NCI-H460 (cell line): ENCODE measurements at regions not wholly inside any gene's neighbourhood (a gene's known extent, or its start where the extent isn't known, plus 50 kb on each side); places are given as distances from the start of the nearest gene placed in this dataset.
A peak's percentile ranks its signal among the peaks of the same experiment; 100 is the strongest.
"Not testable (repeated sequence)": the region's sequence is repeated elsewhere in the genome, so short reads cannot be mapped to it uniquely, and the experiment has no call there.

ENCODE experiments used
- DNase-seq: peaks from one replicate; pipeline ENCODE4 v3.0.0-alpha.2; 2016; ENCODE audit warnings: low read depth; ENCODE audit errors: extremely low read depth

GRCh38 chr1:67482733-67483482, 52.7 kb upstream of the SERBP1 start:
- no peak for DNase-seq

GRCh38 chr1:67484492-67484891, 54.3 kb upstream of the SERBP1 start:
- DNase-seq = no peak

DNA sequence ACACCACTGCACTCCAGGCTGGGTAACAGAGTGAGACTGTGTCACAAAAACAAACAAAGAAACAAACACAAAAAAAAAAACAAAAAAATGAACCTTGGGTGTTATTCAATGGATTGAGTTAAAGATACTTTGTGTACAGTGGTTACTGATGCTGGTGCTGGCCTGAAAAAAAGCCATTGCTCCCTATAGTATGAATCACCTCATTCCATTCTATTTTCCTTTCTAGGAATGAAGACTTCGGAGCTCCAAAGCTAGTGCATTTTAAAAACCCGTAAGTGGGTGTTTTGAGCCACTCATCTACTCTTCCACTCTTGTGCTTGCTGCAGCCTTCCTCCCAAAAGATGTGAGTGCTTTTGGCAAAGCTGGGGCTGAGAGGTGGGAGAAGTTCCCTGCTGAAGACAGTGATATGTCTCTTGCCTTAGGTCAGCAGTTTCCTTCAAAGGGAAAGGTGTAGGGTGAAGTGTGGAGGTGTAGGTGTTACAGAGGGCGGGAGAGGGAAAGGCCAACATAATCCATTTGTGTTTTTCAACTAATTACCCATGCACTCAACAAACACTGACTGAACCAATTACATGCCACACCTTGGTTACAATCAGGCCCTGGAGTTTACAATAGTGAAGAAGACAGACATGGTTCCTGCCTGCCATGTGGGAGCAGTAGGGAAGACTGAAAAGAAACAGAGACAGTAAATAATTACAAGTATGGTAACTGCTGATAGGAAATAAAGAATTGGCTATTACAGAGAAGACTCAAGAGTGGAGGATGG, 55.0 kb upstream of the SERBP1 start:
- no peak for DNase-seq

DNA sequence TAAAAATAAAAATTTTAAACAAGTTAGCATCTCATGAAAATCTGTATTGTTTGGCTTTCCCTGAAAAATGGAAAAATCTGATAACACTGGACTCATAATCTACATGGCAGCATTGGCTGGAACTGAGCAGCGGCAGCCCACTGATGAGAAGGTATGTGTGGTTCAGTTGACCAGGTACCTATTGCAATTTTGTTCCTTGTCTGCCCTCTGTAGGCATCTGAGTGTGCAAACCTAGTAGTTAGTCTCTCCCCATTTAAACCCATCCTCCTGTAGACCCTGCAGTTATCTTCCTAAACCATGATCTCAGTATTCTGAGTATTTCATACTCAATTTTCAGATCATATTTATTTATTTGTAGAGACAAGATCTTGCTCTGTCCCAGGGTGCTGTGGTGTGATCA, 59.4 kb upstream of the SERBP1 start:
- no peak for DNase-seq

- DNase-seq = no peak
Observed at GRCh38 chr1:67491280-67491679, 61.1 kb upstream of the SERBP1 start.

DNA sequence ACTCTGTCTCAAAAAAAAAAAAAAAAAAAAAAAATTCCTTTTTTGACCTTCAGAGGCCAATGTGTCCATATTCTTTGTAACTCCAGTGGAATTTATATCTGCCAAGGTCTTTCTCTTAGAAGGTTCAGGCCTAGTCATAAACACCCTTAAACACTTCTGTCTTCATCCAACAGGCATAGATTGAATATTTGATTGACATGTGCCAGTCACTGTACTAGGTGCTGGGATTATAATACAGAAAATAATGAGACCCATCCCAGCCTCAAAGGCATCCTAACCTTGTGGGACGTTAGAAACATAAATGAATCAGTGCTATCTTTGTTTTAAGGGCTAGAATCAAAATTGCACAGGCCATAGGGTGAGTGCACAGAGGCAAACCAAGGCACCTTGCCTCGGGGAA, 62.9 kb upstream of the SERBP1 start:
- no peak for DNase-seq

DNA sequence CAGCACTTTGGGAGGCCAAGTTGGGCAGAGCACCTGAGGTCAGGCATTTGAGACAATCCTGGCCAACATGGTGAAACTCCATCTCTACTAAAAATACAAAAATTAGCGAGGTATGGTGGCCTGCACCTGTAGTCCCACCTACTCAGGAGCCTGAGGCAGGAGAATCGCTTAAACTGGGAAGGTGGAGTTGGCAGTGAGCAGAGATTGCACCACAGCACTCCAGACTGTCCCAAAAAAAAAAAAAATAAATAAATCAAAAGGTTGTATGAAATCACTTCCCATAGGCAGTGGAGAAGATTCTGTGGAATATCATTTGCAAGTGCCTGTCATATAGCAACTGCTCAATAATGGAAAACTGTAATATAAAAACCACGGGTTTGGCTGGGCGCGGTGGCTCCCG, 65.1 kb upstream of the SERBP1 start:
- DNase-seq = no peak

DNA sequence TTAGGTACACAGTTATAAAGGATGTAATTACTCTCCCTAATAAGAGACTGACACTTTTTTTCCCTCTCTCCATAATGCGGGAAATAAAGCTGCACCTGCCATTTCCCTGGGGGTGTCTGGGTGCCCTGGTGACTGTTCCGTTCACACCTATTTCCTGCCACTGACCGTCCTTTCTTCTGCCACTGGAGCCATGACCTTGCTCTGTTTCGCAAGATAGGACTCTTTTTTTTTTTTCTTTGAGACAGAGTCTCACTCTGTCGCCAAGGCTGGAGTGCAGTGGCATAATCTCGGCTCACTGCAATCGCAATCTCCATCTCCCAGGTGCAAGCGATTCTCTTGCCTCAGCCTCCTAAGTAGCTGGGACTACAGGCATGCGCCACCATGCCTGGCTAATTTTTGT, 66.1 kb upstream of the SERBP1 start:
- DNase-seq = no peak

DNA sequence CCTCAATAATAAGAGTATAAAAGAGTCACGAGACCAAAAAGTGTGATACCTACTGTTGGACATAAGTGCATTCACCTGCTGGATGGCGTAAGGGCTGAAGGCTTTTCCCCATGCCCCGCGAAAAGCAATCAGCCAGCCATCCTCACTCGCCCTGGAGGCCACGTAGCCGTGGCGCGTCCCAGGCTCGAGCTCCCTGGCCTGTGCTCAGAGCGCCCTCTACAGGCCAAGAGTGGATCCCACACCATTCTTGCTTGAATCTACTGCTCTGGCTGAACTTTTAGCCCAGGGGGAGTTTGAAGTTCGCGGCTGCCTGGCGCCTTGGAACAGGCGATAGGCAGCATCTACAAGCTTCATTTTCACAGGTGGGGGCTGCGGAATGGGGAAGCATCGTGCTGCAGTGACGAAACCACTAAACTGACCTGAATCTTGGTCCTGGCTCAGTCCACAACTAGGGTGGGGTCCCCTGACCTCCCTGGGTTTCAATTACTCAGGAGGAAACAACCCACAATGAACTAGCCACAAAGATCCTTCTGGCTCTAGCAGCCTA, 70.3 kb upstream of the SERBP1 start:
- DNase-seq = peak; percentile 87

- DNase-seq = no peak
Observed at GRCh38 chr1:67503974-67504373, 73.8 kb upstream of the SERBP1 start.

DNA sequence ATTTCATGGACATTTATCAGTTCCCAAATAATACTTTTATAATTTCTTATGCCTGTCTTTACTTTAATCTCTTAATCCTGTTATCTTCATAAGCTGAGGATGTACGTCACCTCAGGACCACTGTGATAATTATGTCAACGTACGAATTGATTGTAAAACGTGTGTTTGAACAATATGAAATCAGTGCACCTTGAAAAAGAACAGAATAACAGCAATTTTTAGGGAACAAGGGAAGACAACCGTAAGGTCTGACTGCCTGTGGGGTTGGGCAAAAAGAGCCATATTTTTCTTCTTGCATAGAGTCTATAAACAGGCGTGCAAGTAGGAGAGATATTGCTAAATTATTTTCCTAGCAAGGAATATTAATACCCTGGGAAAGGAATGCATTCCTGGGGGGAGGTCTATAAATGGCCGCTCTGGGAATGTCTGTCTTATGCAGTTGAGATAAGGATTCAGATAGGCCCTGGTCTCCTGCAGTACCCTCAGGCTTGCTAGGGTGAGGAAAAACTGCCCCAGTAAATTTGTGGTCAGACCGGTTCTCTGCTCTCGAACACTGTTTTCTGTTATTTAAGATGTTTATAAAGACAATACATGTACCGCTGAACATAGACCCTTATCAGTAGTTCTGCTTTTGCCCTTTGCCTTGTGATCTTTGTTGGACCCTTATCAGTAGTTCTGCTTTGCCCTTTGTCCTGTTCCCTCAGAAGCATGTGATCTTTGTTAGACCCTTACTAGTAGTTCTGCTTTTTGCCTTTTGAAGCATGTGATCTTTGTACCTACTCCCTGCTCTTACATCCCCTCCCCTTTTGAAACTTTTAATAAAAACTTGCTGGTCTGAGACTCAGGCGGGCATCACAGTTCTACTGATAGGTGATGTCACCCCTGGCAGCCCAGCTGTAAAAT, 83.4 kb upstream of the SERBP1 start:
- DNase-seq = not testable (repeated sequence)

DNA sequence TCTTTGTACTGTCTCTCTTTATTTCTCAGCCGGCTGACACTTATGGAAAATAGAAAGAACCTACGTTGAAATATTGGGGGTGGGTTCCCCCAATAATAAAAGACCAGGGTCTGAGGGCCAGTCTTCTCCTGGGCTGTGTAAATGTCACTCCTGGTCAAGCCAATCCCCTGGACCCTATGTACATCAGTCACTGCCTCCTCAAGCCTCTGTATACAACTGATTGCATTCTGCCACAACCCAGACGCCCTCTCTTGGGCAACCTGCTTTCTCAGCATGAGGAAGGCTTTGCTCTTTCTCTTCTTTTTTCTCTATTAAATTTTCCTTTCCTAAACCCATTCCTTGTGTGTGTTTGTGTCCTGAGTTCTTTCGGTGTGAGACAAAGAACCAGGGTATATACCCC, 84.1 kb upstream of the SERBP1 start:
- no peak for DNase-seq

DNA sequence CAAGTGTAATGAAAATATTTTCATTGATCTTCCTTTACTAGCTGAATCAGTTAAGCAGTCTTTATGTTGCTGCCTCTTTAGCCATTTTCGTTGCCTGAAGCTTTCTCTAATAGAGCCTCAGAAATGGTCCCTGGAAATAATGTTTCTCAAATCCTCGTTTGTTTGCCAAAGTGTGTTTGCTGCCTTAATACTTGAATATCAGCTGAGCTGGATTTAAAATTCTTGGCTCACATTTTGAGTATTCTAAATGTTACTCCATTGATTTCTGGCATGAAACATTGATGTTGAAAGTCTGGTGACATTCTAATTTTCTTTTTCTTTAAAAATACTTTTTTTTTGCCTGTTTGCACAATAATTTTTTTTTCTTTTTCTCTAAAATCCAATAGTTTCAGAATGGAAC, 84.6 kb upstream of the SERBP1 start:
- no peak for DNase-seq

DNA sequence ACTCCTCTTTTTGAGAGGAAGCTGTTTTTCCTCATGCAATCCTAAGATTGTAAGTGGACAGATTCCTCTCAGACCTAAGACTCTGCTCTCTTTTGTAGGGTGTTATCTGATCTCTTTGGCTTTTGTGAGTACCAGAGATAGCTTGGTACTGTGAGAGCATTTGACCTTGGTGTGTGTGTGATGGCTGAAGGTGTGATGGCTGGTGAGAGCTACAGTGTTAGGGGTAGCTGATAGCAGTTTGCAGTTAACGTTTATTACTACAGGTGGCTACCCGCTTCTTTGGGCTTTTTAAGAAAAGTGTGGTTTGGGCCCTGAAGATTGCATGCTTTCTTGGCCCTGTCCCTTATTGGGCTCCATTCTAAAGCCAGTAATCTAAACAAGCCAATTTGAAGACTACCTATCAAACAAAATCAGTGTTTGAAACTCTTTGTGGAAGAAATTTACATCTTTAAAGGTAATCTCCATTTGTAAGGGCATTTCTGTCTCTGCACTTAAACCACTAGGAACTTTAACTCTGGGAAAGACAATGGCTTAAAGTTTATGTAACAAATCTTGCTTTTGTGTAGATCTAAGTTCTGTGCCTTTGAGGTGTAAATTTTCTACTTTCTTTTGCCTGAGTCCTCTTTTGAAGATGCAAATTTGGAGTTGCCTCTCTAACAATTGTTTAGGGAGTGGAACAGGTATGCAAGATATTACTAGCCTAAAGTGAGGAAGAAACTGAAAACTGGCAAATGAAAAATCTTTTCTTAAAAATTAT, 85.3 kb upstream of the SERBP1 start:
- DNase-seq = no peak

DNA sequence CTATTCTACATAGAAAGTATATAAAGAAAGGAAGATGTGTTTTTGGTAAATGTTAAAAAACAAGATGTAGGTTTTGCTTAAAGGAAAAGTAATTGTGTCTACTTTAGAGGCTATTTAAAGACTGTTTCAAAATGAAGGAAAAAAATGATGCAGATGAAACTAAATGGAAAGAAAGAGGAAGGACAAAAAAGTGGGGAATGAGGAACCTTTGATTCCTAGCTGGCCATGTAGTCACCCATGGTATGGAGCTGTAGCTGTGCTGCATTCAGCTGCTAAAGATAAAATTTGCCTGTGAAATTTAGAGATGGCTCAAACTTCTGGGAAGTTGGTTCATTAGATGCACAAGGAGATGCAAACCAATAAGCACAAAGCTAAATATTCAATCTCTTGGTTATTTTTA, 86.8 kb upstream of the SERBP1 start:
- DNase-seq = no peak

- no peak for DNase-seq
Observed at GRCh38 chr1:67522001-67522441, 91.8 kb upstream of the SERBP1 start.

GRCh38 chr1:67522793-67523192, 92.6 kb upstream of the SERBP1 start:
- no peak for DNase-seq

DNA sequence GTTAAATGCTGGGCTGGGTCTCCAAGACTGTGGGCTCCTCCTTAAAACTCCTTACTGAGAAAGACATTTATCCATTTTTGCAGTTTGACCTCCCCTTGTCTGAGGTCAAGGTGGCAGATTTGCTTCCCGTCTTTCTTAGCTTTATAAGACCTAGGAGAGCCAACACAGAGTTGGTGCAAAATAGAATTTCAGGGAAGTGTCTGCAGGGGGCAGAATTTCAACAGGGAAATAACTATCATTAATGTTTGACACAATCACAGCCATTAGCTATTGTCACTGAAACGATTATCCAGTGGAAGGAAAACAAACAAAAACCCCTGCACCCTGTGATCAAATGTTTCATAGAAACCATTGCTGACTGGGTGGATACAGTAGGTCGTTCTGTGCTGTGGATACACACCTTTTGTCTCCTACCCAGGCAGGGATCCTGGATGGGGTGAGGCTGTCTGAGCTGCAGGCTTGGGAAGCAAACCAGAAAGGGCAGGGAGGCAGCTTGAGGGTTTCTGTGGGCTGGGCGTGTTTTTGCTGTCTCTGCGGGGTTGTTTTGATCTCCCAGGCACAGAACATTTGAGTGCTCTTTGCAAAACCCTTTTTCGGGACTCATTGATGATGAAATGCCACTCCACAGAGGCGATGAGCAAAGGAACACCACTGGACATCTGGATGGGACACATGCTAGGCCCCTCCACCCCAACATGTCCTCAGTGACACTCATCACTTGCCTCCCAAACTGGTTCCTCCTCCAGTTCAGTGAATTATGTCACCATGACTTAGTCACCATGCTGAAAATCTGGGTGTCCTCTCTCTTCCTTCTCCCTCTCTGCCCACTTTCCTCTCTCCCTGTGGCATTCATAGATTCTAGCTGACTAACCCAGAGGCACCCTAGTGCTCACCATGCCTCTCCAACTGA, 94.2 kb upstream of the SERBP1 start:
- no peak for DNase-seq
